NCI-H1436 (cell line): ENCODE measurements at regions not wholly inside any gene's neighbourhood (a gene's known extent, or its start where the extent isn't known, plus 50 kb on each side); places are given as distances from the start of the nearest gene placed in this dataset.
"Not testable (repeated sequence)": the region's sequence is repeated elsewhere in the genome, so short reads cannot be mapped to it uniquely, and the experiment has no call there.

ENCODE experiments used
- DNase-seq: peaks from one replicate; lab custom pipeline; 2025; lab: John Stamatoyannopoulos, UW

DNA sequence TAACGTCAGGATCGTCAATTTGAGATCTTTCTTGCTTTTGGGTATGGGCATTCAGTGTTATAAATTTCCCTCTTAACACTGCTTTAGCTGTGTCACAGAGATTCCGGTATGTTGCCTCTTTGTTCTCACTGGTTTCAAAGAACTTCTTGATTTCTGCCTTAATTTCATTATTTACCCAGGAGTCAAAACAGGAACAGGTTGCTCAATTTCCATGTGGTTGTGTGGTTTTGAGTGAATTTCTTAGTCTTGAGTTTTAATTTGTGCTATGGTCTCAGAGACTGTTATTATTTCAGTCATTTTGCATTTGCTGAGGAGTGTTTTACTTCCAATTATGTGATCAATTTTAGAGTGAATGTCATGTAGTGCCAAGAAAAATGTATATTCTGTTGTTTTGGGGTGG, 153.1 kb downstream of the PCDH17 start:
- no peak for DNase-seq

DNA sequence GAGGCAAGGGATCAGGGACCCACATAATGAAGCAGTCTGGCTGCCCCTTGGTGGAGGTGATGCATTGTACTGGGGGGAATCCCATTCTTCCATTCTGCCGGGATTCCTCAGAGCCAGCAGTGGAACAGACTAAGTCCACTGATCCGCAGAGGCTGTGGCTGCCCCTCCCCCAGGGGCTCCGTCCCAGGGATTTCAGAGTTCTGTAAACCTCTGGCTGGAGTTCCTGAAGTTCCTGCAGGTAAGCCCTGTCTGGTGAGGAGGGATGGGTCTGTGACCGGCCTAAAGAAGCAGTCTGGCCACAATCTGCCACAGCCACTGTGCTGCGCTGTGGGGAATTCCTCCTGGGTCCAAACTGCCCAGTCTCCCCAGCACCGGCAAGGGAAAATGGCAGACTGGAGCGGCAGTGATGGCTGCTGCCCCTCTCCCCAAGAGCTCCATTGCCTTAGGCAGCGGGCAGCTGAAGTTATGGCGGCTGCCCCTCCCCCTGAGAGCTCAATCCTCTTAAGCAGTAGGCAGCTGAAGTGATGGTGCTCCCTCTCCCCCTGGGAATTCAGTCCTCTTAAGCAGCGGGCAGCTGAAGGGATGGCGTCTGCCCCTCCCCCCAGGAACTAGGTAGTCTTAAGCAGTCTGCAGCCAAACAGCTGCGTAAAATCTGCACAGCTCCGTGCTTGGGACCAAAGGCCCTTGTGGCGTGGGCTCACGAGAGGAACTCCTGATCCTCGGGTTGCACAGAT, 155.7 kb downstream of the PCDH17 start:
- DNase-seq: no peak

DNA sequence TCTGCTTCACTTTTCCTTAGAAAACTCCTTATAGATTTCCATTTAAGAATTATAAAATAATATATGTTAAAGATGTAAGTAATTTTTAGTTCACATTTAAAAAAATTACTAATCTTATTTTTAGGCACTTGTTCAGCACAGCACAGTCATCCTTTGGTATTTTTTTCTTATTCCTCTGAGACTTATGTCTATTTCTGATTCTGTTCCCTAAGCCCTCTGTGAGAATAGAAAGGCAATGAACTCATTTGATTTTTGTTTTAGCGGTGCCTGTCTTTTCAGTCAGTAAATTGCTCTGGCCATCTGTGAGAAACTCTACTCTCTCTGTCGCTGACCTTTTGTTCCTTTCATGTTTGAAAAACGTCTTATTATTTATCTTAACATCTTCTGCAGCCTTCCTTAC, 168.1 kb downstream of the PCDH17 start:
- no peak for DNase-seq

DNA sequence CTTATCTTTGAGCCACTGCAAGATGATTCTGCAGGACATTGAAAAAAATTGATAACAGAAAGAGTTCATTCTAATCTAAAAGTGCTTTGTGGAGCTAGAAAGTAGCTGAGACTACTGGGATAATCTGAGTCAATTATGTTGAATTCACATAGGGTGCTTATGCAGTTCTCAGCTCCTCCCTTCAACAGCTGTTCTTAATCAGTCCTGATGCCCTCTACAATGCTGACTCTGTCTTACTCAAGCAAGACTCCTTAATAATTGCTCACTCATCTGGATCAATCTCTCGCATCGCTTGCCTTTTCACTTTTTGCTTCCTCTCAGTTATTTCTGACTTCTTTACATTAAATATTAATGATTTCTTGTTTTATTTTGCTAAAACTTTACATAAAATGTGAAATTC, 182.1 kb downstream of the PCDH17 start:
- DNase-seq: no peak

DNA sequence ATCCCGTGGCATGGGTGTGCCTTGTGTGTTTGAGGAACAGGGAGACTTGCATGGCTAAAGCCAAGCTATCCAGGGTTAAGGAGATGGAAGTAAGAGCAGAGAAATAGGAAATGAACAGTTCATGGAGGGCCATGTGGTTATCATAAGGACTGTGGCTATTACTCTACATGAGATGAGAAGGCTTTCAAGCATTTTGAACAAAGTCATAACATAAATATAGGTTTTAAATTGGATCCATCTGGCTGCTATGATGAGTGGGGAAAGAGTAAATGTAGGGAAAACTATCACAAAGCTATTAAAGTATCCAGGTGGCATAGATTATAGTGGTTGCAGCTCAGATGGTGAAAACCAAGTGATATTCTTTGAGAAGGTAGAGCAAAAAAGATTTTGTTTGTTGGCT, 184.1 kb downstream of the PCDH17 start:
- DNase-seq: no peak

DNA sequence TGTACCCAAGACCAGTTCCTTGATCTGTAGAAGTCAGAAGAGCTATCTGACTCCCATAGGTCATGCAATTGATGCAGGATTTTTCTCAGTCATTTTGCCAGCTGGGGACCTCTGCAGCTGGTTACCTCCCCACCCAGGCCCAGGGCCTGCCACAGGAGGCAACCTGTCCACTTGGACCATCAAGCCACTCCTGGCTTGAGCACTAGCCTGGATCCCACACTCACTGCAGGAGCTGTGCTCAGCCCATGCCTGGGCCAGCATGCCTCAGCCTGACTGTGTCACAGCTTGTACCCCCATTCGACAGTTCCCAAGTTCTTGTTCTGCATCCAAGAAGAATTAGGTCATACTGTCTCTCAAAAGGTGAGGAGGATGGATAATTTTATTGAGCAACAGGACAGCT, 189.4 kb downstream of the PCDH17 start:
- no peak for DNase-seq

DNA sequence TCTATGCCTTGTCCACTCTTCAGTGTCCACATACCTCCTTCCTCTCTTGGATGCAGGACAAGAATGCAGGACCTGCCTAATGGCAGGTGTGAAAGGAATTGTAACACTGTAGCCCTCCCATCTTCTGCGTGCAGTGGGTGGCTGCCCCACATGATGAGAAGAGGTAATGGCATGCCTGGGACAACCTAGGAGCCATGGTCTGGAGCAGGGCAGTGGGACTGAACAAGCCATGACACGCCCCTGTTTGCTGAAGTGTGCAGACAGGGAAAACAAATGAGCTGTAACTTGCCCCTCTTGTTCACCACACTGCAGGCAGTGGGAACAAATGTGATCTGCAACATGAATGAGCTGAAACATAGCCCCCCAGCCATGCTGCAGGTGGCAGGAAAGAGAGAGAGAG, 192.2 kb downstream of the PCDH17 start:
- DNase-seq: no peak

DNA sequence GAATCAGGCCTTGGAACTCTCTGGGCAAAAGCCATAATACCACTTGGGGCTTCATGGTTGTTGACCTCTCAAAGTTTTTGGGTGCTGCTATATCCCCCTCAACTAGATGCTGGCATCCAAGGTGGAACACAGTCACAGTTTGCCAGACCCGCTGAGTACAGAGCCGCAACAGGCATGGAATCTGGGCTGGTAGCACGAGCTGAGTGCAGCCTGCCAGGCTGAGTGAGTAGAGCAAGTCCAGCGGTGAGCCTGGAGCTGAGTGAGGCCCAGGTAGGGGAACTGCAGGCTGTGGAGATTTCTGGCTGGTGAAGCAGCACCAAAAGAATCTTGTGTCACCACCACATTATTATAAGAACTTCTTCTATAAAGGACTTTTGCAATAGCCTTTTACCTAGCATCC, 192.6 kb downstream of the PCDH17 start:
- no peak for DNase-seq

DNA sequence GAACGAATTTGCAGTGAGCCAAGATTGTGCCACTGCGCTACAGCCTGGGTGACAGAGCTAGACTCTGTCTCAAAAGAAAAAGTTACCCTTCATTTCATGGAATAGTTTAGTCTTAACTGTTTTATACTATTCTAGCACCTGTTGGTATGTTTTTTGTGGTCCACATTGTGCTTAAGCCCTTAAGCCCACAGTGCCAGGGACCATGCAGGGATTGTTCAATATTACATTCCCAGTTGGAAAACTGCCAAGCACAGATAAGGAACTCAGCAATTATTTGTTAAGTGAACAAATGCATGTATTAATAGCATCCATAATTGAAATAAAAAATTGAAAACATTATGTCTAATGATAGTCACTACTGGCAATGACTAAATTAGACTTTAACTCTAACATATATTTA, 193.5 kb downstream of the PCDH17 start:
- no peak for DNase-seq

DNA sequence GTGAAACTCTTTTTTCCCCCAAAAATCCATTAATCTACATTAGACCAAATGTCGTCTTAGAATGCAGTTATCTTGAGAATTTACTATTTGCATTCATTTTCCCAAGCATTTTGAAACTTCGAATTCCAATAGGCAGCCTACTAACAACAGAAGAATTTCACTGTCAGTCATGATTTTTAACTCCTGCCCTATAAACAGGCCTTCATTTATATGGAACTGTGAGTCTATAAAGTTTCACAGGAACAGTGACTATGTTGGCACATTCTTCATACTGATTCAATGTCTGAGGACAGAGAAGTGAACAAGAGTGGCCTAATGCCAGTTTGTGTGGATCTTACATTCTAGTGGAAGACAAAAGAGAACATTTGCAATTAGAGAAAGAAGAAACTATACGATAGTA, 198.0 kb downstream of the PCDH17 start:
- no peak for DNase-seq

DNA sequence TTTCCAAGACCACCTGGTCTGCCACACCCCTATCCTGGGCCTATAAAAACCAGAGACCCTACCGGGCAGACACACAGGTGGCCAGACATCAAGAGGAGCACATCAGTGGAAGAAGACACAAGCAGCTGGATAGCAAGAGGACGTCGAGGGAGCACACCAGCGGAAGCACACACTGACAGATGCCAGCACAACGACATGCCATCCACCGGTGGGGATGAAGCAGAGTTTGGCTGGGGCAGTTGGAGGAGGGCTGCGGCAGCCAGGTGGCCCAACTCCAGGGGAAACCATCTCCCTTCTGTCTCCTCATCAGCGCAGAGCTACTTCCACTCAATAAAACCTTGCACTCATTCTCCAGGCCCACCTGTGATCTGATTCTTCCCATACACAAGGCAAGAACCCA, 200.6 kb downstream of the PCDH17 start:
- no peak for DNase-seq

DNA sequence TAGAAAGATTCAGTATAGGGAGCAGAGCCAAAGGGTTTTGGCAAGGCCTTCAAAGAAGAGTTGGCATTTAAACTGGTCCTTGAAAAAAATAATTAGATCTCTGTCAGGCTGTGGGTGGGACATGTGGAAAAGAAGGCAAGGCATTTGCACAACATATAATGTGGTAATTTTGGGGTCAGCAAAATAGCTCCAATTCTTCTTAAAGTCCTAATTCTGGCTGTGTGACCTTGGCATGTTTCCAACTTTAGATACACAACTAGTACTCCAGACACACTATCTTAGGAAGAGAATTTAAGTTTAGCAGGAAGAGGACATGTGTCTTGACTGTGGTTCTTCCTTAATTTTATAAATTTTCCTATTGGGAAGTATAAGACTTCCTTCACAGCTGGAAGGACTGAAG, 206.3 kb downstream of the PCDH17 start:
- no peak for DNase-seq

DNA sequence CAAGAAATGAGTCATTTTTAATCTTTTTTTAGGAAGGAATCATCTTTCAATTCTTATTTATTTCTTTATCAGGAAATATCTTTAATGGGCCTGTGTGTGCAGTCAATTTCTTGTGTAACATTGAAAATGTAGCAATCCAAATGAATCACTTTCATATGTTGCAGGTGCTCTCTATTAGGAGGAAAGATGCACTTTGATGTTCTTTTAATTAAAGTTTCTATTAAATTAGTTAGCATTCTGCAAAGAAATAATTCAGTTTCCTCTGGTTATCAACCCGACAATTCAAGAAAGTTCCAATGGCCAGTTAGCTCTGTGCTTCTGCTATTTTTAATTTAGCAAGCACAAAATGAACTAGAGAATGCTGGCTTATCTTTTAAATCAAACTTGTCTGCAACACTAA, 212.0 kb downstream of the PCDH17 start:
- no peak for DNase-seq

DNA sequence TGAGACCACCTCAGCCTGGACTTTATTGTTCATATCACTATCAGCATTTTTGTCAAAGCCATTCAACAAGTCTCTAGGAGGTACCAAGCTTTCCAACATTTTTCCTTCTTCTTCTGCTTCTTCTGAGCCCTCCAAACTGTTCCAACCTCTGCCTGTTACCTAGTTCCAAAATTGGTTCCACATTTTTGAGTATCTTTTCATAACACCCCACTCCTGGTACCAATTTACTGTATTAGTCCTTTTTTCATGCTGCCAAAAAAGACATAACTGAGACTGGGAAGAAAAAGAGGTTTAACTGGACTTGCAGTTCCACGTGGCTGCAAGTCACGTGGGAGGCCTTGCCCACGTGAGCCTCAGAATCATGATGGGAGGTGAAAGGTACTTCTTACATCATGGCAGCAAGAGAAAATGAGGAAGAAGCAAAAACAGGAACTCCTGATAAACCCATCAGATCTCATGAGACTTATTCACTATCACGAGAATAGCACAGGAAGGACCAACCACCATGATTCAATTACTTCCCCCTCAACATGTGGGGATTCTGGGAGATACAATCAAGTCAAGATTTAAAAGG, 215.1 kb downstream of the PCDH17 start:
- no peak for DNase-seq

DNA sequence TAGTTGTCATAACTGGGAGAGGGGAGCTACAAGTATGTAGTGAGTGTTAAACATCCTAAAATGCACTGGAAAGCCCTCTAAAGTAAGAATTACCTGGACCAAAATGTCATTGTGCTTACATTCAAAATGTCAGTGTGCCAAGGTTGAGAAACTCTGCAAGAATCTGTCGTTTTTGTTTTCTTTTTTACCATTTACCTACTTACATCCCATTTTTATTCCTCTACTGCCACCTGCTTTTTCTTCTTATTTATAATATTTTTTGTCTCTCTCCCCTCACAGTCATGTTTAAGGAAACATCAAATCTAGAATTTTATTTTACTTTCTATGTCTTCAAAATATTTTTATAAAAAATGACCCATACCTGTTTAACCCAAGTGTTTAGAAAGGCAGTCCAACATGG, 226.4 kb downstream of the PCDH17 start:
- DNase-seq: no peak

DNA sequence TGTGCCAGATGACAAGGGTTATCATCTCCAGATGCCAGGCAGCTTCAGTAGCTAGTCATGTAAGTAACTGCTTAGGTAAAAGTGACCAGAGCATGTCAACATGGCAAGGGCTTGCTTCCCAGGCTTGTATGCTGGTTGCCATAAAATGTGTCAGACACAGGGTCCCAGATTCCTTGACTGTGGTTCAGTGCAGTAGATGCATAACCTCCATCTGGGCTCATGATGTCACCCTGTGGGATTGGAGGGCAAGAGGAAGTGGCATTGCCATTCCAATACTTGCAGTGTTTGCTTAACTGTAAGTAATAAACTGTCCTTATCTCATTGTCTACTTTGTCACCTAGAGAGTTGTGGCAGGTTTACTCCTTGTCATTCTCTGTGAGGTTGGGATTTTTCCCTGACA, 226.8 kb downstream of the PCDH17 start:
- DNase-seq: no peak

DNA sequence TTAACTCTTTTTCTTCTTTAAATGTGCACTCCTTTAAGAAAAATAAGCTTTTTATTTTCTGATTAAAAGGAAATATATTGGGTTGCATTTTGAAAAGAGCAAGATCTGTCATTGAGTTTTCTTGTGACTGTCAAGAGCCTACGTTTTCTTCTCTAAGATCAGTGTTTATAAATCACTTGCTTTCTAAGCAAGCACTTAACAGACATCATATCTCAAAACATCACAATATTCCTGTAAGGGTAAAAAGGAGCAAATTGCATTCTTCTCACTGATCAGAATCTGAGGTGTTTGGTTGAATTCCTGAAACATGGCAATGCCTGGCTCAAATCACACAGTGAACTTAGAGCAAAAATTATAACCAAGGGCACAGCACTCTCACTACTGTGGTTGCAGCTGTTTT, 231.3 kb downstream of the PCDH17 start:
- DNase-seq: no peak

DNA sequence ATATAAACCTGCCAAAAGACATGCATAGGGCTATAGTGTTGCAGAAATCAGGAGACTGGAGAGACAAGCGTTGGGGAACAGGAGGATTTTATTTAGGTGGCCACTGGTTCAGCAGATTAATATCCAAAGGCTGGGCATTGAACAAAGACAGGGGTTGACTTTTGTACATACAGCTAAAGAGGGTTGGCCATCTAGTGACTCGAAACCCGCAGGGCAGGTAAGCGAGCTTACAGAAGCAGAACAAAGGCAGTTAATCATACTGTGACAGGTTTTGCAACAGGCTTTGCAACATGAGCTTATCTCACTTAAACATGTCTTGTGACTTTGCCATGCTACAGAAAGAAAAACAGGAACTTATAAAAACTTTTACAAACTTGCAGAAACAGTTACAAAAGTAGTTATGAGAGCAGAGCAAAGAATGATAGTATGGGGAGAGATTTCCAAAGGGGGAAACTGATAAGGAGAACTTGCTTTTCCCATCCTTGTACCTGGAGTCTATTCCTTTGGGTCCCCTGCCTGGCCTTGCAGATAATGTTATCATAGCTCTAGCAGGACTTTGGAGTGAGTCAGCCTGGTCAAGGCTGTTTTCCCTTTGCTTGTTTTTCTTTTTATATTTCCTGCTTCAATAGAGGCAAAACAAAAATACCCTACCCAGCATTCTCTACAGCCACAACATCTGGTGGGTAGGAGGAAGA, 234.2 kb downstream of the PCDH17 start:
- DNase-seq: no peak

DNA sequence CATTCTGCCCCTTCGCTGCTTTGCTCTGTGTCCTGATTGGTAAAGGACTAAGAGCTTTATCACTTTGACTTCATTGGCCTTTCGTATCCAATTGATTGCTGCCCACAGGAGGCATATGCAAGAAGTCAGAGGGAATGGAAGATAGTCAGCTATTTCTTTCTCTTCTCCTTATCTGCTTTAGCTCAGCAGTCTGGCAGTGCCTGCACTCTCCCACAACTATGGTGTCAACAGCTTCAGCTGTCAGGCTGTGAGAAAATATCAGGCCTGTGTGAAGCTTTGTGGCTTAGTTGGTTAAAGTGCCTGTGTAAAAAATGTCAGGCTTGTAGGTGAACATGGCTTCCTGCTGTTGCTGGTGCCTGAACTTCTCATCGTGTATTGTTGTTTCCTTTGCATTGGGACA, 243.0 kb downstream of the PCDH17 start:
- no peak for DNase-seq

DNA sequence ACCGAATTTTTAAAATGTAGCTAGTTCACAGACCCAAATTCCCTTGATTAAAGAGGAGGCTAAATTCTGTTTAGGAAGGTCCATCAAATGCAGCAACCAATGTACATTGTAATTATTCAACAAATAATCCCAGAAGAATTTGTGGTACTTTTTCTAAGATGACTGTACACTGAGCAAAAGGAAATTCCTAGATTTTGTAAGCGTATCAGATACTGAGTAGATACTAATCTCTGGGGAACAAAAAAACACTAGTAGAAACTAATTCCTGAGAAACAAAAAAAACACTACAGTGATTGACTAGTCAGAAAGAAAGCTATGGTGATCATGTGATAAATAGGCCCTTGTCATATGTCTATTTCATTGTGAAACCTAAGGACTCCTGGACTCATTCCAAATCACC, 246.1 kb downstream of the PCDH17 start:
- no peak for DNase-seq

DNA sequence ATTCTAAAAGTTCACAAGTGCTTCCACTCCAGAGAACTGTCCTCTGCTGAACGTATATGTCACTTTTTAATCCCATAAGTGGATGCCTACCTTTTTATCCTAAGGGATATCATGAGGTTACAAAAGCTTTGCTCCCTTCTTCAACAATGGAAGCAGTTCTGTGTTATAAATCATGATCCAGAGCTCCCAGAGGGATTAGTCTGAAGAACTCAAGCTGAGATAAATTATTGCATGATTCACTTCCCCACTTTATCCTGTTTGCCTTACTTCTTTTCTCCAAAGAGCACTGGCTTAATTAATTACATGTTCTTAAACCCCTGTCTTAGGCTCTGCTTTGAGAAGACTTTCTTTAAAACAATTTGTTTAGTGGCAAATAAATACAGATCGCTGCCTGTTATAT, 246.7 kb downstream of the PCDH17 start:
- DNase-seq: peak; percentile 10

DNA sequence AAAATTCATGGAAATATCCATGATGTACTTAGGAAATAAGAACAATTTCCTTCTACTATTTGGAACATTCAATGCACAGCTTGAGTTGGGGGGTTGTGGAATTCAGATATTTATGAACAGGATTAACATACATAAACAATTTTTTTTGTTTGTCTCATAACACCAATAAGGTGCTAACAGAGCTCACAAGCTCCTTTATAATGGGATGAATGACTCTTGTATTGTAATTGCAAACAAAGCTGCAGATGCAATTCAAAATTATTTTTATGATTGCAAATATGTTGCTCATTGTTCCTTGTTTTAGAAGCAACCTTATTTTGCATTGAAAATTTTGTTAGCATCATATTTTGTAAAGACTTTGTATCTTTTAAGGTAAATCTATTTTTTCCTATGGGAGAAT, 265.7 kb downstream of the PCDH17 start:
- no peak for DNase-seq

DNA sequence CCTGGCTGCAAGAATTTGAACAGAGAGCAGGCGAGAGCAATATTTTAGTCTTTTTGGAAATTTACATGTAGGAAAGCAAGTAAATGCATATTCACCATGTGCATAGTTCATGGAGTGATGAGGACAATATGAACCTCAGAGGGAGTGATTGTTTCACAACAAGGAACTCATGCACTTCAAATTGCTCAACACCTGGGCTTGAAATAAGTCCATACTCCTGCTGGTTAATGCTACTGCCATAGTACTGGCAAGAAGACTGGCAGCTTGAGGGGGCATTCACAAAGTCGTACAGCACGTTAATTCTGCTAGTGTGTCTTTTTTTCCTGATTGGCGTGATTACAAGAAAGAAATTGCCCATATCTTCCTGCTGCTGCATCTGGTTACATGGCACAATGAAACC, 267.6 kb downstream of the PCDH17 start:
- DNase-seq: no peak

DNA sequence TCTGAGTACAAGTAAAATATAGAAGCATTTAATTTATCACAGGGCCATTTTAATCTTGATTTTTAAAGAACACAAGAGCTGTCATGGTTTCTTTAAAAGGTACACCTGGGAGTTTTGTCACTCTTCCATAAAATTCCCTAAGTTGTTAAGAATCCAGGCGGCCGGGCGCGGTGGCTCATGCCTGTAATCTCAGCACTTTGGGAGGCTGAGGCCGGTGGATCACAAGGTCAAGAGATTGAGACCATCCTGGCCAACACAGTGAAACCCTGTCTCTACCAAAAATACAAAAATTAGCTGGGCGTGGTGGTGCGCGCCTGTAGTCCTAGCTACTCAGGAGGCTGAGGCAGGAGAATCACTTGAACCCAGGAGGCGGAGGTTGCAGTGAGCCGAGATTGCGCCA, 278.3 kb downstream of the PCDH17 start:
- DNase-seq: not testable (repeated sequence)
